IPS-20b (cell line): ENCODE measurements at regions not wholly inside any gene's neighbourhood (a gene's known extent, or its start where the extent isn't known, plus 50 kb on each side); places are given as distances from the start of the nearest gene placed in this dataset.

Source experiments
- H3K27ac ChIP-seq: one replicate; pipeline ENCODE4 v1.5.1; 2013; ENCODE audit warnings: low read length
- H3K27me3 ChIP-seq: 2 replicates; pipeline ENCODE4 v1.6.1; 2013; ENCODE audit warnings: mild to moderate bottlenecking, low read length, inconsistent platforms; ENCODE audit not compliant: insufficient read depth
- H3K36me3 ChIP-seq: 2 replicates; pipeline ENCODE4 v1.6.1; 2013; ENCODE audit warnings: low read depth, mild to moderate bottlenecking, inconsistent platforms, low read length, moderate library complexity; ENCODE audit not compliant: insufficient read depth
- H3K4me1 ChIP-seq: 2 replicates; pipeline ENCODE4 v1.6.1; 2013; ENCODE audit warnings: mild to moderate bottlenecking, control low read depth, inconsistent platforms, low read length, moderate library complexity; ENCODE audit not compliant: insufficient read depth
- H3K4me3 ChIP-seq: 2 replicates; pipeline ENCODE4 v1.5.1; 2013; ENCODE audit warnings: mild to moderate bottlenecking, low read length, inconsistent platforms
- H3K9ac ChIP-seq: 2 replicates; pipeline ENCODE4 v1.6.1; 2013; ENCODE audit warnings: low read depth, mild to moderate bottlenecking, inconsistent platforms, low read length, moderate library complexity
- H3K9me3 ChIP-seq: 2 replicates; pipeline ENCODE4 v1.6.1; 2013; ENCODE audit warnings: mild to moderate bottlenecking, low read depth, low read length, inconsistent platforms; ENCODE audit not compliant: insufficient read depth

DNA sequence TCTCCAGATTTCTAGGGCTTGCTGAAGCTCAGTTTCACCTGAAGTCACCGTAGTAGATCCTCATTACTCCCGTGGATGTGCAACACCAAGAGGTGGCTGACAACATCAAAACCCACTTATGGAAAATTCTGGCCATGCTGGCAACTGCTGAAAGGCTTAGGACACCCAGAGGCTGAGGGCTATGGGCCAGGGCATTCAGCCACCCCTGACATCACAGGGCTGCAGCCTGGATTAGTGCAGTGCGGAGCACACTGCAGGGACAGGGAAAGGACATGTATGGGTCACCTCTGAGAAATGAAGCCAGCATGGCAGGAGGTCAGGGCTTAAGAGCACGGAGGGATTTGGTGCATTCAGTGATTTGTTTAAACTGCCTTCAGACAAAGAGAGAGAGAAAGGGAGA, 300.6 kb downstream of the TDRD15 start:
- H3K27ac ChIP-seq: no peak overlapping the region
- H3K36me3 ChIP-seq: no peaks in the 10 kb centered on the region

DNA sequence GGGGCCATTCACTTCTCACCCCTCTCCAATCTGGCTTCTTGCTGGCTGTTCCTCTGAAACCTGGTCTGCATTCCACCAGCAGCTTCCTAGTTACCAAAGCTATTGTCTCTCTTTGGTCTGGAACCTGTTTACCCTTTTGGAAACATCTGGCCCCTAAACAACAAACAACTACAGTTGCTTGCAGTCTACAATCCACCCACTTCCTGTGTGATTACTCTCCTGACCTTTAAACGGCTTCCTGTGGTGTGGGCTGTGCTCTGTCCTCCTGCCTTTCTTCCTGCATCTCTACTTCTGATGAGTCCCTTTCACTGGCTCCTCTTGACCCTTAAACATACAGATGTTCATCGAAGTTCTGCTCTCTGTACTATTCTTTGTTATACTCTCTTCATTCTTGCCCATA, 303.8 kb downstream of the TDRD15 start:
- Histone ChIP-seq H3K4me3 (no peak overlapping the region), H3K9ac (no peak overlapping the region), H3K4me1 (no peaks in the 10 kb centered on the region), H3K27ac (no peak overlapping the region), H3K9me3 (no peaks in the 10 kb centered on the region), H3K36me3 (no peaks in the 10 kb centered on the region), H3K27me3 (no peaks in the 10 kb centered on the region)

More for the DNA sequence above, 300.6 kb downstream of the TDRD15 start:
- Histone ChIP-seq H3K4me1 (no peaks in the 10 kb centered on the region), H3K9me3 (no peaks in the 10 kb centered on the region), H3K4me3 (no peak overlapping the region), H3K27me3 (no peaks in the 10 kb centered on the region), H3K9ac (no peak overlapping the region)

DNA sequence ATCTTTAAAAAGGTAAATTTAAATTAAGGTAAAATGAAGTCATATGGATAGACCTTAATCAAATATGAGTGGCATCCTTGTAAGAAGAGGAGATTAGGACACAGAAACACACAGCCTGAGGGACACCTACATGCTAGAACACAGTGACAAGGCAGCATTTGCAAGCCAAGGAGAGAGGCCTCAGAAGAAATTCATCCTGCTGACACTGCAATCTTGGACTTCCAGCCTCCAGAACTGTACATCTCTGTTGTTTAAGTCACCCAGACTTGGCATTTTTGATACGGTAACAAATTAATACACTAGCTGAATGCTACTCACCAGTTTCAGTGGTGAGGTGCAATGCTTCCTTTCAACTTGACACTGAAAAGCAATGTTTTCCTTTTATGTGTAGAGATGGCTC, 305.0 kb downstream of the TDRD15 start:
- Histone ChIP-seq H3K27me3 (no peaks in the 10 kb centered on the region), H3K4me1 (no peaks in the 10 kb centered on the region), H3K9me3 (no peaks in the 10 kb centered on the region), H3K4me3 (no peak overlapping the region), H3K36me3 (no peaks in the 10 kb centered on the region), H3K27ac (no peak overlapping the region), H3K9ac (no peak overlapping the region)

DNA sequence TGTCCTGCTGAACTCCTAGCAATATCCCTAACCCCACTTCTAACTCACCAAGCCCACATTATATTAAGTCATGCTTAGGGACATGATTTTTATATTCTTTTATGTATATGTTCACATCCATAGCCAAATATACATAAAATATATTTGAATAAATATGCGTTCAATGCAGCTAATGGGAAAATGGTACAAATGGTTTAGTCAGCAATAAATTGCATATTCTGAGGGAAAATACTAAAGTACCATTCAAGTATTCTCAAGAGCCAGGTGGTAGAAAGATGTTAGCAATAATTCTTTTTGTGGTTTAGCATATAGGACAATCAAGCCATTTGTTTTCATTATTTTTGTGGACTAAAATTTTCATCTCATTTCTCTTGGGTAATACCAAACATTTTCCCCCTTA, 306.0 kb downstream of the TDRD15 start:
- no peak overlapping the region for H3K9ac ChIP-seq
- H3K4me1 ChIP-seq: no peaks in the 10 kb centered on the region

DNA sequence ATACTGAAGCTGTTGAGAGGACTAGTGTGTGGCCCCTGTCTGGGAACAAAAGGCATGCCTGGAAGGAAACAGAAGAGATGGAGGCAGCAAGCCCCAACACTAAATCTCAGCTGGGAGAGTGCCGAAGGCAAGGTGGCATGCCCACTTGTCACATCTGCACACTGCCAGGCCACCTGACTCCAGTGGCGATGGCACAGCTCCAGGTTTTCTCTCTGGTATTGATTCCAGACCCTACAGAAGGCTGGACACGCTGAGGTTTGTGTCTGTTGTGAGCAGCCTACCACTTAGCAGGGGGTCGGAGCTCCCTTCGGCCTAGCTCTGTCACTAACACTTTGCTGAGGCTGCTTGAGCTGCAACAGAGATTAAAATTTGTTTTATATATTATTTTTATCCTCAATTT, 307.3 kb downstream of the TDRD15 start:
- Histone ChIP-seq H3K9ac (no peak overlapping the region), H3K36me3 (no peaks in the 10 kb centered on the region), H3K9me3 (no peaks in the 10 kb centered on the region), H3K27me3 (no peaks in the 10 kb centered on the region), H3K4me3 (no peak overlapping the region), H3K27ac (no peak overlapping the region), H3K4me1 (no peaks in the 10 kb centered on the region)

More for the DNA sequence above, 306.0 kb downstream of the TDRD15 start:
- Histone ChIP-seq H3K9me3 (no peaks in the 10 kb centered on the region), H3K36me3 (no peaks in the 10 kb centered on the region), H3K4me3 (no peak overlapping the region), H3K27ac (no peak overlapping the region), H3K27me3 (no peaks in the 10 kb centered on the region)

DNA sequence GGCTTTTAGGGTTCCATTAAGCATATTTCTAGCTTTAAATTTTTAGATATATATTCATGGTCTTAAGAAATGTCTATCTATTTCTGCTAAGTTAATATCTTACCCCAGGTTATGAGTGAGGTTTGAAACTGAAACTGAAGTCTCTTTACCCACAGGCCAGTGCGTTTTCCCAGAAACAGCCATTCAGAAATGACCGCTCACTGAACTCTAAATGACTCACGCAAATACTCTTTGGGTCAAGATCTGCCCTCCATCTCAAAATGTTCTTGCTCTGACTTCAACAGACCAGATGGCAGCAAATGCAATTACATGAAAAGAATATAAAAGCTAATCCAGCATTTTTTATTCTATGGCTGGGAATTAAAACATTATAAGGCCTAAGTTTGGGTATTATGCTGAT, 315.2 kb downstream of the TDRD15 start:
- Histone ChIP-seq H3K27me3 (no peaks in the 10 kb centered on the region), H3K9ac (no peak overlapping the region), H3K4me1 (no peaks in the 10 kb centered on the region), H3K36me3 (no peaks in the 10 kb centered on the region), H3K27ac (no peak overlapping the region), H3K4me3 (no peak overlapping the region), H3K9me3 (no peaks in the 10 kb centered on the region)

DNA sequence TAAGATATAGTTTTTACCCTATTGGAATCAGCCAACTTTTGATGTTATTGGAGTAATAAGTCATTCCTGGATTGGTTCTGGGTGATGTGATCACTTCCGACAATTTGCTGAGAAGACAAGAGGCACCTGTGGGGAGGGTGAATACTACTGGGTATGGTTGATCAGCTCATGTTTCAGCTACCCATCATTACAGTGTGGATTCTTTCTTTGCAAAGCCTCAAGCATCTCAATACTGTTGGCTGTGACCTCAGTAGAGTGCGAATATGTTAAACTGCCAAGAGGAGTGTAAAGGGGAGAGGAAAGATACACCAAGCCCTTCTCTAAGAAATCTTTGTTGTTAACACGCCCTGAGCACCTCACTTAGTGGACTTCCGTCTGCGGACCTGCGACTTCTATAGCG, 317.7 kb downstream of the TDRD15 start:
- no peak overlapping the region for H3K27ac ChIP-seq
- H3K36me3 ChIP-seq: no peaks in the 10 kb centered on the region
- H3K4me1 ChIP-seq: no peaks in the 10 kb centered on the region
- no peaks in the 10 kb centered on the region for H3K9me3 ChIP-seq
- no peak overlapping the region for H3K9ac ChIP-seq
- no peak overlapping the region for H3K4me3 ChIP-seq
- no peaks in the 10 kb centered on the region for H3K27me3 ChIP-seq

DNA sequence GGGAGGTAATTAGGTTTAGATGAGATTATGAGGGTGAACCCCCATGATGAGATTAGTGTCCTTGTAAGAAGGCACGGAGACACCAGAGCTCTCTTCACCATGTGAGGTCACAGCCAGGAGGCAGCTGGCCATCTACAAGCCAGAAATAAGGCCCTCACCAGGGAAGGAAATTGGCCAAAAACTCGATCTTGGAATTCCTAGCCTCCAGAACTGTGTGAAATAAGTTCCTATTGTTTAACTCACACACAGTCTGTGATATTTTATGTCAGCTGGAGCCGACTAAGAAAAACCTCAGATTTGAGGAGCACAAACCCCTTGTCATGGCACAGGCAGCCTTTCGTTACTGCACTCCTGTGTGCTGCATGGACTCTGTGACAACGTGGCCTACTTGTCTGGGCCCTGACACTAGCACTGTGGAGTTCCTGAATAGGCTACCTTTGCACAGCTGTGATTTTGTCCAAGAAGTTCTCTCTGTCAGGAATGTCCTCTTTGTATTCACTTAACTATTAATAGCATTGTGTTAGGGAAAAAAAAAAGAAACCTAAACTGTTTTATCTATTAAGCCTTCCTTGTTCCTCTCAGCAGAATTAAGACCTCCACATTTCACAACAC, 319.8 kb downstream of the TDRD15 start:
- no peaks in the 10 kb centered on the region for H3K4me1 ChIP-seq
- no peak overlapping the region for H3K4me3 ChIP-seq
- H3K27ac ChIP-seq: no peak overlapping the region
- no peaks in the 10 kb centered on the region for H3K27me3 ChIP-seq
- no peaks in the 10 kb centered on the region for H3K9me3 ChIP-seq
- no peak overlapping the region for H3K9ac ChIP-seq
- no peaks in the 10 kb centered on the region for H3K36me3 ChIP-seq

DNA sequence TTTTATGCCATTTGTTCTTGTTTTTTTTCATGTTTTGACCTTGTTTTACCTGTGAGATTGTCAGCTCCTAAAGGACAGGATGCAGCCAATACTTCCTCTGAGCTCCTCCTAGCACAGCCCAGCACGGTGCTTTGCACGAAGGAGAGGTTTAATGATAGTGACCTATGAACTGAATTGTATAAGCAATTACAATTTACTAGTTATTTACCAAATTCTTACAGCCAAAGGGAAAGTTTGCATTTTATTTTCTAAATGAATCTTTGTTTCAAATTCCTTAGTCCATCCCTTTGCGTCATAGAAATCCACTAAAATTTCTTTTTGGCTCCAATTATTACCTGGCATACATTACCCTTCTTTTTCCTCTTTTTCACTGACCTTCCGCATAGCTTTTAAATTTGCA, 326.1 kb downstream of the TDRD15 start:
- Histone ChIP-seq H3K27me3 (no peaks in the 10 kb centered on the region; the same call in 1 of the 2 replicates), H3K4me3 (no peak overlapping the region), H3K9me3 (no peaks in the 10 kb centered on the region), H3K27ac (no peak overlapping the region), H3K36me3 (no peaks in the 10 kb centered on the region), H3K4me1 (peaks cover 7% of the 10 kb centered on the region; the same call in 1 of the 2 replicates), H3K9ac (no peak overlapping the region)

DNA sequence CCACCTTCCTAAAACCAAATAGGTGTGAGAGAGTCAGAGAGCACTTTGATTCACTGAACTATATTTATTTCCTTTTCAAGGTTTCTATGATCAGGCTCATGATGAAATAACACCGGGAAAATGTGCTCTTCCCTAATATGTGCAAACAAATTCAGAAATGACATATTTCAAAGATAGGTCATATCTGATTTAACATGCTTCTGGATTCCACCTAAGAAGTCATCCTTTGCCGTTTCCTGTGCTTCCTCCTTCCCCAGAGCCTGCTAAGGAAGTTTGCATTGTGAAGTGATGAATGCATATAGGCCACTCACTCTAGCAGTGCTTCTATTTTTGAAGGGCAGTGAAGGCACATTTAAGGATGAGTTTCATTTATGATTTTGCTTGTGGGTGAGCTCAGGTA, 327.6 kb downstream of the TDRD15 start:
- no peak overlapping the region for H3K27ac ChIP-seq
- no peak overlapping the region for H3K4me3 ChIP-seq

DNA sequence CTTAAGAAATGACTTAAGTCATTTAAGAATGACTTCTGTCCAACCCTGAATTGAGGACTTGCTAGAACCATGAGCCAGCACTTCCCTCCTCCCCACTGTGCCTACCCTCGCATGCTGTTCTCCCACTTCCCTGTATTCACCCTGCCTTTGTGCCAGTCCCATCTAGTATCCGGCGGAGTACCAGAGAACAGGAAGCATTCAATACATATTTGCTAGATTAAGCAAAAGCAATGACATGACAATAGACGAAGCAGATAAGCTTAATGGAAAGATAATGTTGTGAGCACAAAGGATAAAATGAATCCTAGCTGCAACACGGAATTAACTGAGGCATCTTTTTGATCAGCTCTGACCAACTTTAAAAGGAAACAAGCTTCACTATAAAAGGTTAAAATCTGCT, 328.5 kb downstream of the TDRD15 start:
- Histone ChIP-seq H3K36me3 (no peaks in the 10 kb centered on the region), H3K9ac (no peak overlapping the region), H3K9me3 (no peaks in the 10 kb centered on the region; the same call in 1 of the 2 replicates), H3K27me3 (no peaks in the 10 kb centered on the region; the same call in 1 of the 2 replicates), H3K4me1 (peaks cover 23% of the 10 kb centered on the region; the same call in 1 of the 2 replicates), H3K27ac (no peak overlapping the region), H3K4me3 (no peak overlapping the region)

More for the DNA sequence above, 327.6 kb downstream of the TDRD15 start:
- Histone ChIP-seq H3K4me1 (peaks cover 20% of the 10 kb centered on the region; the same call in 1 of the 2 replicates), H3K9me3 (no peaks in the 10 kb centered on the region), H3K36me3 (no peaks in the 10 kb centered on the region), H3K9ac (no peak overlapping the region), H3K27me3 (no peaks in the 10 kb centered on the region; the same call in 1 of the 2 replicates)

DNA sequence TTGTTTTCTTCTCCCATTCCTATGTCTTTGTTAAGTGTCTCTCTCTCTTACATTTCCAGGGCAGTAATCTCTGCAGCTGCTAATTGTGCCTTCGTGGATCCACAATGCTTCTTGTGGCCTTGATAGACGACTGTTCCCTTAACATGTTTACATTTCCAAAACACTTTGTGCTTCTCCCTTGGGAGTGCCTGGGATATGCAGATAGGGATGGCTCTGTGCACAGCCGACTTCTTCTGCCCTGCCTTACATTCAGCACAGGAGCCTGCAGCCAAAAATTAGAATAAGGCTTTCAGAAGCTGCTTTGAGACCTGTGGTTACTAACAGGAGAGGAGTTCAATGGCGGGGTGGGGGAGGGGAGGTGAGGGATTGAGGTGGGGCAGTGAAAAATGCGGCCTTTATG, 328.9 kb downstream of the TDRD15 start:
- no peaks in the 10 kb centered on the region; the same call in 1 of the 2 replicates for H3K27me3 ChIP-seq
- H3K4me1 ChIP-seq: peaks cover 23% of the 10 kb centered on the region; the same call in 1 of the 2 replicates
- no peak overlapping the region for H3K9ac ChIP-seq
- no peaks in the 10 kb centered on the region for H3K36me3 ChIP-seq
- peaks cover under 1% of the 10 kb centered on the region for H3K9me3 ChIP-seq
- no peak overlapping the region for H3K4me3 ChIP-seq
- no peak overlapping the region for H3K27ac ChIP-seq
